ENCODE measurements at regions not wholly inside any gene's neighbourhood (a gene's known extent, or its start where the extent isn't known, plus 50 kb on each side); places are given as distances from the start of the nearest gene placed in this dataset.

GRCh38 chr6:43970068-43970912 is 157.0 kb downstream of the MRPL14 start:
- DNase-seq (ENCODE audit: low read depth, low spot score) (no peak), ATAC-seq (no peak), FAIRE-seq (no peak)
- H4K20me1 ChIP-seq (ENCODE audit: control insufficient read depth, insufficient read depth) = no peaks in the 10 kb centered on the region
- H2AFZ ChIP-seq (ENCODE audit: control insufficient read depth, low read depth, low read length) = no peak overlapping the region
- ChIA-PET RAD21 (ENCODE audit: unreplicated experiment) (interaction anchor here (0.6 to 1.1 kb wide), 2 partner anchors 32 to 1712 kb away, joined by 3 read pairs; no protein-coding TSS in a partner anchor), POLR2A (interaction anchor here (1.0 to 1.2 kb wide), 2 partner anchors 8 to 30 kb away, joined by 3 to 5 read pairs; no protein-coding TSS in a partner anchor), SMC1A (ENCODE audit: uncharacterized antibody, unreplicated experiment) (interaction anchor here (0.6 to 1.7 kb wide), 6 partner anchors 13 to 69 kb away, joined by 3 to 6 read pairs (median 4); no protein-coding TSS in a partner anchor), CTCF (no interaction called here)
- no peak overlapping the region for H3K9ac ChIP-seq (ENCODE audit: control insufficient read depth, insufficient read depth, low read length)
- H3K4me3 ChIP-seq = no peak overlapping the region
- H3K4me2 ChIP-seq (ENCODE audit: control insufficient read depth, insufficient read depth) = no peak overlapping the region
- no peaks in the 10 kb centered on the region; a peak in 1 of 4 replicates for H3K27me3 ChIP-seq (replicated peaks in 1 of 2; ENCODE audit: control insufficient read depth in 2 of 2, insufficient read depth in 2 of 2, low read length in 1 of 2)
- no peaks in the 10 kb centered on the region for H3K36me3 ChIP-seq (ENCODE audit: control insufficient read depth in 2 of 2, insufficient read depth in 2 of 2, low read length in 1 of 2)
- H3K79me2 ChIP-seq (ENCODE audit: control insufficient read depth, insufficient read depth, low read length) = no peaks in the 10 kb centered on the region
- H3K9me3 ChIP-seq (replicated peaks; ENCODE audit: control insufficient read depth, insufficient read depth, low read length) = no peaks in the 10 kb centered on the region
- in situ Hi-C loops (cut with MboI) (no loop called here), intact Hi-C loops (cut with micrococcal nuclease; ENCODE audit: unreplicated experiment) (no loop called here)
- WGBS (ENCODE audit: insufficient coverage, insufficient replicate concordance, low lambda C conversion rate, missing lambda C conversion rate) = 0% methylated on average over 3 of the region's 3 CpGs
- no TSS peak for BruUV-seq (replicated peaks)
- H3K4me1 ChIP-seq (ENCODE audit: control insufficient read depth, insufficient read depth, low read length) = no peaks in the 10 kb centered on the region
- no peak for TF ChIP-seq YBX1 (IDR thresholded peaks at IDR 0.05)
- TF ChIP-seq, protein P1, sequence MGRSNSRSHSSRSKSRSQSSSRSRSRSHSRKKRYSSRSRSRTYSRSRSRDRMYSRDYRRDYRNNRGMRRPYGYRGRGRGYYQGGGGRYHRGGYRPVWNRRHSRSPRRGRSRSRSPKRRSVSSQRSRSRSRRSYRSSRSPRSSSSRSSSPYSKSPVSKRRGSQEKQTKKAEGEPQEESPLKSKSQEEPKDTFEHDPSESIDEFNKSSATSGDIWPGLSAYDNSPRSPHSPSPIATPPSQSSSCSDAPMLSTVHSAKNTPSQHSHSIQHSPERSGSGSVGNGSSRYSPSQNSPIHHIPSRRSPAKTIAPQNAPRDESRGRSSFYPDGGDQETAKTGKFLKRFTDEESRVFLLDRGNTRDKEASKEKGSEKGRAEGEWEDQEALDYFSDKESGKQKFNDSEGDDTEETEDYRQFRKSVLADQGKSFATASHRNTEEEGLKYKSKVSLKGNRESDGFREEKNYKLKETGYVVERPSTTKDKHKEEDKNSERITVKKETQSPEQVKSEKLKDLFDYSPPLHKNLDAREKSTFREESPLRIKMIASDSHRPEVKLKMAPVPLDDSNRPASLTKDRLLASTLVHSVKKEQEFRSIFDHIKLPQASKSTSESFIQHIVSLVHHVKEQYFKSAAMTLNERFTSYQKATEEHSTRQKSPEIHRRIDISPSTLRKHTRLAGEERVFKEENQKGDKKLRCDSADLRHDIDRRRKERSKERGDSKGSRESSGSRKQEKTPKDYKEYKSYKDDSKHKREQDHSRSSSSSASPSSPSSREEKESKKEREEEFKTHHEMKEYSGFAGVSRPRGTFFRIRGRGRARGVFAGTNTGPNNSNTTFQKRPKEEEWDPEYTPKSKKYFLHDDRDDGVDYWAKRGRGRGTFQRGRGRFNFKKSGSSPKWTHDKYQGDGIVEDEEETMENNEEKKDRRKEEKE (IDR thresholded peaks at IDR 0.05) = no peak
- TF ChIP-seq CUX1 (IDR thresholded peaks at IDR 0.05; ENCODE audit: insufficient replicate concordance, low read depth, low read length) = no peak
- TF ChIP-seq USF1 (IDR thresholded peaks at IDR 0.05; ENCODE audit: borderline replicate concordance, extremely low read length, insufficient read depth, low read depth, low read length) = no peak
- TF ChIP-seq NFYB (IDR thresholded peaks at IDR 0.05; ENCODE audit: insufficient read depth, low read depth, low read length) = no peak
- TF ChIP-seq ZBTB33 (IDR thresholded peaks at IDR 0.05) = no peak
- no peak for TF ChIP-seq BCL11A (IDR thresholded peaks at IDR 0.05; ENCODE audit: low read depth, low read length)
- TF ChIP-seq CBFB (IDR thresholded peaks at IDR 0.05; ENCODE audit: low read depth) = no peak
- TF ChIP-seq GABPA (IDR thresholded peaks at IDR 0.05; ENCODE audit: low read depth) = no peak
- no peak for TF ChIP-seq ATF7 (IDR thresholded peaks at IDR 0.05; ENCODE audit: low read depth)
- H3K27ac ChIP-seq (ENCODE audit: control insufficient read depth, insufficient read depth) = no peak overlapping the region
